ENCODE measurements at regions not wholly inside any gene's neighbourhood (a gene's known extent, or its start where the extent isn't known, plus 50 kb on each side); places are given as distances from the start of the nearest gene placed in this dataset.
"Not testable (repeated sequence)": the region's sequence is repeated elsewhere in the genome, so short reads cannot be mapped to it uniquely, and the experiment has no call there.

DNA sequence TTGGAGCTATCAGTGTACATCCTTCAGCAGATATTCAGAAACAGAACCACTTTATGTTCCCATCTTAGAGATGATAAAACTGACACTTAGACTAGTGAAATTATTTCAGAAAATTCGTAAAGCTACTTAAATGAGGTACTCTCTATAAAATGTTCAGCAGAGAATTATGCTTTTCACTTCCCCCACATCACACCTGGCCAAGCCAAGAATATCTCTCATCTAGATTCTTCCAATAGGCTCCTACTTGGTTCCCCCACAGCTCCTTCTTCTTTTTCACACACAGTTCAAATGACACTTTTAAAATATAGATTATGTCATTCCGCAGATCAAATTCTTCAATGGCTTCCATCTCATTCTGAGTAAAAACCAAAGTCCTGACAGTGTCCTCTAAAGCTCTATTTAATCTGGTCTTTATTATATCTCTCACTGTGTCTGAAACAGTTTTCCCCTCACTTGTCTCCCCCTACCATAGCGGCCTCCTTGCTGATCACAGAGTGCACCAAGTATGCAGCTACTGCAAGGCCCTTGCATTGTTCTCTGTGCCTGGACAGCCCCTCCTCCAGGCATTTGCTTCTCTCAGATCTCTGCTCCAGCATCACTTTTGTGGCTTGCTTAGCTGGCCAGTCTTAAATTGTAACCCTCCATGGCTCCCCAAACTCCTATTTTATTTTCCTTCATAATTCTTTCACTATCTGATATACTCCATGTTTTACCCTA is 736.8 kb upstream of the USP15 start:
- ATAC-seq, result no peak

DNA sequence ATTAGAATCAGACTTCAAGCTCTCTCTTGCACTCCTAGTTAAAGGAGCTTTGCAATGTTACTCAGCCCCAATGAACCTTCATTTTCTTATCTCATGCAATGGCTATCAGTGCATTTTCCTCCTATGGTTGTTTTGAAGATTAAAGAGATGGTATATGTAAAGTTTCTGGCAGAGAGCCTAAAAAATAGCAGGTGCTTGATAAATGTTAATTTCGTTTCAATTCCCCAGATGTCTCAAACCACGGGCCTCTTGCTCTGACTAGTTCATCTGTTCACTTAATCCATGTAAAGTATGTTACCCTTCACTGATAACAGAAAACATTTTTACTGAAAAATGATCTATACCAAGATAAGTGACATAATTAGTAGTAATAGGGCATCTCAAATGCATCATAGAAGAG is 735.4 kb upstream of the USP15 start:
- ATAC-seq (no peak), DNase-seq (ENCODE audit: low spot score) (no peak)

More for the DNA sequence above, 736.8 kb upstream of the USP15 start:
- no peak for DNase-seq (ENCODE audit: low spot score)

DNA sequence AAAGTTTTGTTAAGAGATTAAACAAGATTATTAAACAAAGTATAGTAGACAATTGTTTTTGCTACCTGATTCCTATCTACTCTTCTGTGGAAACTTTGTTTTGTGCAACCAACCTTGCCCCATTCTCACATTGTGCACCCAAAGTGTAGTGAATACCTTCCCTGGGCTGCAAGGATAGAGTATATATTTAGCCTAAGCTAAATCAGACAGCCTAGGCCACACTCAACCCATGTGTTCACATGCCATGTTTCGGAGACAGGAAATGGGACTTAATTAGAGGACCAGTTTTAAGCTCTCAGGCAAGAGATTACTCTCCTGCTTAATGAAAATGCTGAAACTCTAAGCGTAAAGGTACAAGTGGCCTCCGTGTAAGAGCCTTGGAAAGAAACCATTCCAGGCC is 734.9 kb upstream of the USP15 start:
- DNase-seq (ENCODE audit: low spot score), result no peak
- ATAC-seq, result no peak

GRCh38 chr12:61530456-61530855 is 729.7 kb upstream of the USP15 start:
- DNase-seq (ENCODE audit: low spot score) (no peak), ATAC-seq (no peak)

DNA sequence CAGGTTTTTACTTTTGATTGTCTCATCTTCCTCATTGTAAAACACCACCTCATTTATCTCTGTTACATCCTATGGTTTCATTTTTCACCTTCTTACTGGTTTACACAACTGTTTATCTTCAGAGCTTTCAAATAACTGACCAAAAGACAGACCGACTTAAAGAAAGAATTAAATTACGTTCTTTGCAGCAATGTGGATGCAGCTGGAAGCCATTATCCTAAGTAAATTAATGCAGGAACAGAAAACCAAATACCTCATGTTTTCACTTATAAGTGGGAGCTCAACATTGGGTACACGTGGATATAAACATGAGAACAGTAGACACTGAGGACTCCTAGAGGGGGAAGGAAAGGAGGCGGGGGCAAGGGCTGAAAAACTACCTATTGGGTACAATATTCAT is 729.0 kb upstream of the USP15 start:
- DNase-seq (ENCODE audit: low spot score) (no peak), ATAC-seq (no peak)

GRCh38 chr12:61536117-61536516 is 724.1 kb upstream of the USP15 start:
- no peak for DNase-seq (ENCODE audit: low spot score)
- ATAC-seq, result no peak

DNA sequence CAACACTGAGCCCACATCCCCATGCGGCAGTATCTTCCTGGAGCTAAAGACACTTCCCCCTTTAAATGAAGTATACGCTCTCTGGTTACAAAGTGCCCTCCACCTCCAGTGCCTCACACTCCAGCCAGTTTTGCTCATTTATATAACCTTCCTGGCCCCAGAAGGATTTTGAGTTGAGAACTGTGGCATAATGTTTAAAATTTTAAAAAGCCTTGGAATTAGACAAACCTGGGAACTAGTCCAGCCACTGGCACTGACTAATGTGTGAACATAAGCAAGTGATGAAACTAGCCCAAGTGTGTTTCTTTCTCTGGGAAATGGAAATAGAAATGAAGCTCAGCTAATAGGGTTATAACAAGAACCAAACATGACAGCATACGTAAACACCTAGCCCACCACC is 723.7 kb upstream of the USP15 start:
- no peak for ATAC-seq
- no peak for DNase-seq (ENCODE audit: low spot score)

DNA sequence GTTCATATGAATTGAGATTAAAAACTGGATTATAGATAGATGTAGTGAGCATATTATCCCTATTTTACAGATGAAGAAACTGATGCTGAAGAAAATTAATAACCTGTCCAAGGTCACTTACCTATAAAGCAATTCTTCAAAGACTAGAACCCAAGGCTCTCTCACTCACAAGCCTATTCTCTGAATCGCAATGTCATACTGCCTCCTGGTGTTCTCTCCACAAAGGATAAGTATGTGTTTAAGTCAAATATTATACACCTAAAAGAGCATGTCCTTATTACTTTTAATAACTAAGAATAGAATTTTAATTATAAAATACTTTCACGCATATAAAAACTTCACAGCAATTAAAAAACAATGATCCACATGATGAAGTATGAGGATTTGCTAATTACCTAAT is 721.3 kb upstream of the USP15 start:
- ATAC-seq, result no peak
- no peak for DNase-seq (ENCODE audit: low spot score)

- DNase-seq (ENCODE audit: low spot score) (no peak), ATAC-seq (no peak)
Measured at GRCh38 chr12:61542551-61542950, 717.7 kb upstream of the USP15 start.

GRCh38 chr12:61546296-61546695 is 713.9 kb upstream of the USP15 start:
- DNase-seq (ENCODE audit: low spot score) (no peak), ATAC-seq (no peak)

DNA sequence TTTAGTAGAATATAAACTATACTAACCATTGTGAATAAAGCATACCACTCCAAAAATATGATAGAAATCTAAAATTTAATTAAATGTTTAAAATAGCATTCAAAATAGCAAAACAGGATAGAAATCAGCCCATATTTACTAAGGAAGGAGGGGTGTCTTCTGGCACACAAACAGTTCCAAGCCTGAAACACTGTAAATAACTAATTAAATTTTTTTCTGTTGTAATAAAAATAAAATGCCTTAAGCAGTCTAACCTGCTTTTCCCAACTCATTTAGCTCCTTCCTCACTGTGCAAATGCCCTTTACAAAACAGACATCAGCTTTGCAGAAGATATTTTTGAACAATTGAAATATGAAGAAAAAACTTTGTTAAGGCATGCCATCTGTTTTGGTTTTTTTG is 707.1 kb upstream of the USP15 start:
- no peak for ATAC-seq

DNA sequence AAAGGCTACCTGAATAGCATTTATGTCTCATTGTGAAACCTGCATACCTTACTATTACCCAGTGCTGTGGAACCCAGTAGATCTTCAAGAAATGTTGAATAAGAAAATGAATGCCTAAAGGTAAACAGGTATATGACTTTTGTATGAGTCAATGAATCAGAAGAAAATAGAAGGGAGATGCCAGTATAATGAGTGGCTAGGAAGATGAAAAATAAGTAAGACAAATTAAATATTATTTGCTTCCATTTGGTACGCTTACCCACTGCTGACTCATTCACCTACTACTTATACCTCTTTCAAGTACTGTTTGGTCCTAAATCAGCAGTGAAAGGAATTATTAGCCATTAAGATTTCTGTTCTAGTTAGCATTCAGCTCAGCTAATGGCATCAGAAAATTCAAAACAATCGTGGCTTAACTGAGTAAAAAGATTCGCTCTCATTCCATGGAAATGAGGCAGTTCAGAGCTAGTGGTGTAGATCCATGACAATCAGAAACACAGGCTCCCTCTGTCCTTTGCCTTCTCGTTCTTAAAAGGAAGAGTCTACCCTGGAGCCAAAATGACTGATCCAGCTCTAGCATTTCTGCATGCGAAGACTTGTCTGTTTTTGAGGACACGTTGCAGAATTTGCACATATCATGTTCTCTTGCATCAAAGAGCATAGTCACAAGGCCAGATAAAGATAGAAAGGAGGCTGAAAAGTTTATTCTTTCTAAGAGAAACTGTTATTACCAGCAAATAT is 705.8 kb upstream of the USP15 start:
- ATAC-seq, result no peak
- DNase-seq (ENCODE audit: low spot score), result no peak

More for the DNA sequence above, 707.1 kb upstream of the USP15 start:
- DNase-seq (ENCODE audit: low spot score), result no peak

GRCh38 chr12:61563665-61564450 is 696.3 kb upstream of the USP15 start:
- ATAC-seq, result no peak
- DNase-seq (ENCODE audit: low spot score), result no peak

DNA sequence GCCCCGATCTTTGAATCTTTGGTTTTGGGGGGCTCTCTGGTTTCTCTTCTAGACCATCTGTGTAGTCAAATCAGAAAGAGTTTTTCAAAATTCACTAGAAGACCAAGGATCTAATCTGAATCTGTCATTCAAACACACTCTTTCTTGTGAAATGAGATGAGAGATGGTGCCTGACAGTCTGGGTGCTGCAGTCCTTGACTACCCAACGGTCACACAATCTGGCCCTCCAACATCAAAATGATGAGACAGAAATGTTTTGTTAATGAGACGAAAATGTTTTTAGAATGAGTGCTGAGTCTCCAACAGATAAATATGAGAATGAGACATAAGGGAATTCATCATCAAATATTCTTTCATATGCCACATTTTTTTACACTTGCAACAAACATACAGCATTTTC is 695.7 kb upstream of the USP15 start:
- ATAC-seq, result no peak
- no peak for DNase-seq (ENCODE audit: low spot score)

DNA sequence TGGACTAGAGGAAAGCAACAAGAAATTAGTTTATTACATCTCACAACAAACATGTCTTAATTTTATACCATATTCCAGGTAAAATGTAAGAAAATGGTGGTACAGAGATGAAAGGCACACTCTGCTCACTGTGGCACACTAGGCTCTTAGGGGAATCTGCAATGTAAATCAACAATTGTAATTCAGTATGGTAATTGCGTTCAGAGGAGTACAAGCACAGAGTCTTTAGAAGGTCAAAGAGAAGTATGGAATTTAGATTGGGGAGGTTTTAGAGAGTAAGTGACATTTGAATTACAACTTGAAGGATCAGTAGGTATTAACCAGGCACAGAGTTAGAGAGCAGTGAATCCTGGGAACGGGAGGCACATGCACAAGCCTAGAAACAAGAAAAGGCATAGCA is 694.0 kb upstream of the USP15 start:
- DNase-seq (ENCODE audit: low spot score), result no peak

DNA sequence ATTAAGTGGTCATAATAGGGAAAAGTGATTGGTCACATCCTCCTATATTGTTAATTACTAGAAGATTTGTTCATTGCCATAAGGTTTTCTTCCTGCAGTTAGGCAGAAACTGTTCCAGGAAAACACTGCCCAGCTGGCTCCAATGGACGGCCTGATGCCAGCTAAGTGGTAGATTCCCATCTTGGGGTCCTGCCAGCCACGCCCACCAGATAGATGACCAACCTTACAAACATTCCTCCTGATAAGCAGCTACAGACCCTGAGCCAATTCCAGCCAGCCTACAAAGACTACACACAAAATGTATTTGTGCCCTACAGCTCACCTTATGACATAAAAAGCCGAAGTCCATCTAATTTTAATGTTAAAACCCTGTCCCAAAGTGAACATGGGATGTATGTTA is 685.9 kb upstream of the USP15 start:
- ATAC-seq, result no peak

More for the DNA sequence above, 694.0 kb upstream of the USP15 start:
- ATAC-seq, result no peak

GRCh38 chr12:61584943-61585342 is 675.3 kb upstream of the USP15 start:
- ATAC-seq, result no peak
- no peak for DNase-seq (ENCODE audit: low spot score)

More for the DNA sequence above, 685.9 kb upstream of the USP15 start:
- DNase-seq (ENCODE audit: low spot score), result no peak

- DNase-seq (ENCODE audit: low spot score); ATAC-seq: not testable (repeated sequence)
Measured at GRCh38 chr12:61590864-61591263, 669.3 kb upstream of the USP15 start.

DNA sequence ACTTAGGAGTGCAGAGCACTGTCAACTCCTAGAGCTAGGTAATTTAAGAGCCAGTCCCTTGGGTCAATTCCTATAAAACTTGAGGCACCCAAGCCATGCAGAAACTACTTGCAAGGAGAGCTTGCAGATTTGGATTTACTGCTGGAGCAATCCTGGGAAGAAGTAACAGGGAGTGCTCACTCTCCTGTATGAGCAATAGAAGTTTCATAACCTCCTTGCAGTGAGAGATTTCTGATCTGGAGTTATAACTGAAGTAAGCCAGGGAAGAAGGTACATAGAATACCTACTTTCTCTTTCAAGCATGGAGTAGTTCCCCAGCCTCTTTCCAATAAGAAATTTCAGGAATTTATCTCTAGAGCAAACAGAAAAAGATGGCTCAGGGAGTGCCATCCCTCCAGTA is 650.1 kb upstream of the USP15 start:
- DNase-seq (ENCODE audit: low spot score), result no peak
- no peak for ATAC-seq

DNA sequence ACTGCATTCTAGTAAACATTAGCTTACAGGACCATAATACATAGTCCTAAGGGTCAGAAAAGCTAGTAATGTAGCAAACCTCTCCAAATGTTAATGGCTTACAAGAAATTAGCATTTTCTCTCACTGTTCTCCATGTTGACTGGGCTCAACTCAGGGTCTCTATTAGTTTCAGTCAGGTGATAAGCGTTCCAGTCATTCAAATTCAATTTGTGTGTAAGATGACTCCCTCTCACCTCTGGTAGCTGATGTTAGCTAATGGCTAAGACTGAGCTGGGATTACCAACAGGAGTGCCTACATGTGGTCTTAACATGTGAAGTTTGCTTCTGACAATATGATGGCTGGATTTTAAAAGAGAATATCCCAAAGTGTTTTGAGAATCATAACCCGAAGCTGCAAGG is 630.5 kb upstream of the USP15 start:
- DNase-seq (ENCODE audit: low spot score), result no peak
- ATAC-seq, result no peak

- DNase-seq (ENCODE audit: low spot score) (no peak), ATAC-seq (no peak)
Measured at GRCh38 chr12:61646639-61647038, 613.6 kb upstream of the USP15 start.

- DNase-seq (ENCODE audit: low spot score) (no peak), ATAC-seq (no peak)
Measured at GRCh38 chr12:61647566-61647965, 612.6 kb upstream of the USP15 start.

Measured in left lobe of liver (tissue), 2 donors.